Stimulated activated effector memory CD8-positive, alpha-beta T cell treated with anti-CD3 and anti-CD28 coated beads, Interleukin-12 subunit alpha, Interleukin-12 subunit beta, amount 100 ng/mL, for 72 hours (primary cell): ENCODE measurements at regions not wholly inside any gene's neighbourhood (a gene's known extent, or its start where the extent isn't known, plus 50 kb on each side); places are given as distances from the start of the nearest gene placed in this dataset.

Experiments
- ATAC-seq: fragments of 150-1000 bp; cut with Tn5 transposase; 2 replicates; pipeline ENCODE4 v1.10.0; 2021
- DNase-seq, 2 donors: peaks; one replicate each; pipeline ENCODE4 v3.0.0; 2021 to 2022; ENCODE audit warnings: low spot score in 2 of 2
- H3K27ac Mint-ChIP-seq: one replicate; pipeline ENCODE4 v1.8.0; 2022; ENCODE audit warnings: mild to moderate bottlenecking, mixed read lengths
- H3K36me3 Mint-ChIP-seq: one replicate; pipeline ENCODE4 v1.8.0; 2022; ENCODE audit warnings: mild to moderate bottlenecking, mixed read lengths
- H3K4me1 Mint-ChIP-seq: one replicate; pipeline ENCODE4 v1.8.0; 2022; ENCODE audit warnings: mixed read lengths
- H3K4me3 Mint-ChIP-seq: one replicate; pipeline ENCODE4 v1.8.0; 2022; ENCODE audit warnings: mild to moderate bottlenecking, mixed read lengths
- H3K9me3 Mint-ChIP-seq: one replicate; pipeline ENCODE4 v1.8.0; 2022; ENCODE audit warnings: mixed read lengths

DNA sequence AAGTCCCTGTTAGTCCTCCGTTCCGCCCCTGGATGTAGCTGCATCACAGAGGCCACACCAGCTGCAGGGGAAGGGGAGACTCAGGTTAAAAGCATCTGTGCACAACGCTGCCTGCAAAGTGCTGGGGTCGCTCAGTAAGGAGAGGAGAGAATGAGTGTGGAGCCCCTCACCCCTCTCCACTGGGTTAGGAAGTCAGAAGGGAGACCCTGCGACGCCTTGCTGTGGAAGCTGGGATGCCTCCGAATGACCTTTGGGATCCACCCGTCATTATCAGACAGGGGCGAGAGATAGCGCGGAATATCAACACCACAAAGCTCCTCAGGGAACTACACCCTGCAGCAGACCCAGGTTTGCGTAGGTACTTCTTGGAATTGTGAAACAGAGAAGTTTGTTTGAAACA is 167.7 kb upstream of the SHH start:
- H3K4me1 Mint-ChIP-seq, result peaks cover 7% of the 10 kb centered on the region
- H3K9me3 Mint-ChIP-seq, result no peaks in the 10 kb centered on the region
- no peak for DNase-seq
- H3K27ac Mint-ChIP-seq, result no peak overlapping the region
- no peaks in the 10 kb centered on the region for H3K36me3 Mint-ChIP-seq
- no peak overlapping the region for H3K4me3 Mint-ChIP-seq
- ATAC-seq, result no peak

DNA sequence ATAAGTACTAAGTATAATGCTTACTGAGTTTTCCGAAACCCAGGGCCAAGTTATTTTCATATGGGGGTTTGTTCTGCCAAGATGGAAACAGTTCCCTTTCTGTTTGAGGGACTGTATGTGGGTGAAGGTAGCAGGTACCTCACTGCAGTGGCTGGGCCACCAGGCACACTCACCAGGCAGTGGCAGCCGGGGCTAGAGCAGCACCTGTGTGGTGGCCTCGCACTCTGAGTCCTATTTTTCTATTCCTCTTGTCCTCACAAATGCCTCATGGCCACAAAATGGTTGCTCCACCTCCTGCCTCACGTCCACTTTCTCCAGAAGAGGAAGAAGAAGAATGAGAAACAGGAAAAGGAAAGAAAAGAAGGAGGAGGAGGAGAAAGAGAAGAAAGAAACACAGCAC is 167.3 kb upstream of the SHH start:
- no peak for DNase-seq
- H3K9me3 Mint-ChIP-seq, result no peaks in the 10 kb centered on the region
- H3K4me3 Mint-ChIP-seq, result no peak overlapping the region
- no peak for ATAC-seq
- no peak overlapping the region for H3K27ac Mint-ChIP-seq
- H3K36me3 Mint-ChIP-seq, result no peaks in the 10 kb centered on the region
- H3K4me1 Mint-ChIP-seq, result peaks cover 7% of the 10 kb centered on the region

DNA sequence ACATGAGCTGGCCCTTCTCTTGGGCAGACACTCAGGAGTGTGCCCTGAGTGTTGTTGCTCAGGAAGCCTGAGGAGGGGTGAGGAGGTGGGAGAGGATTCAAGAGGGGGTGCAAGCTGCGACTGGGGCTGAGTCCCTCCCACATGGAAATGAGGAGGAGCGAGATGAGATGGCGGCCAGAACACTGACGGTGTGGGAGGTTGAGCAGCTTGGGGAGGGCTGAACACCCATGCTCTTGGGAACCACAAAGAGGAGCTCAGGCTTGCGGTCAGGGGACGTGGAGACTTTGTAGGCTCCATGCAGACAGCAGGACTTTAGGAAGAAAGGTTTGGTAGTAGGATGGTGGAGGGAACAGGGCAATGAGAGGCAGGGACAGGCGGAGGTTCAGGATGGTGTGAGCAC is 163.2 kb upstream of the SHH start:
- H3K9me3 Mint-ChIP-seq, result peaks cover 2% of the 10 kb centered on the region
- H3K4me1 Mint-ChIP-seq, result peaks cover 7% of the 10 kb centered on the region
- no peak overlapping the region for H3K4me3 Mint-ChIP-seq
- H3K36me3 Mint-ChIP-seq, result no peaks in the 10 kb centered on the region
- no peak overlapping the region for H3K27ac Mint-ChIP-seq
- ATAC-seq (no peak), DNase-seq (no peak)

DNA sequence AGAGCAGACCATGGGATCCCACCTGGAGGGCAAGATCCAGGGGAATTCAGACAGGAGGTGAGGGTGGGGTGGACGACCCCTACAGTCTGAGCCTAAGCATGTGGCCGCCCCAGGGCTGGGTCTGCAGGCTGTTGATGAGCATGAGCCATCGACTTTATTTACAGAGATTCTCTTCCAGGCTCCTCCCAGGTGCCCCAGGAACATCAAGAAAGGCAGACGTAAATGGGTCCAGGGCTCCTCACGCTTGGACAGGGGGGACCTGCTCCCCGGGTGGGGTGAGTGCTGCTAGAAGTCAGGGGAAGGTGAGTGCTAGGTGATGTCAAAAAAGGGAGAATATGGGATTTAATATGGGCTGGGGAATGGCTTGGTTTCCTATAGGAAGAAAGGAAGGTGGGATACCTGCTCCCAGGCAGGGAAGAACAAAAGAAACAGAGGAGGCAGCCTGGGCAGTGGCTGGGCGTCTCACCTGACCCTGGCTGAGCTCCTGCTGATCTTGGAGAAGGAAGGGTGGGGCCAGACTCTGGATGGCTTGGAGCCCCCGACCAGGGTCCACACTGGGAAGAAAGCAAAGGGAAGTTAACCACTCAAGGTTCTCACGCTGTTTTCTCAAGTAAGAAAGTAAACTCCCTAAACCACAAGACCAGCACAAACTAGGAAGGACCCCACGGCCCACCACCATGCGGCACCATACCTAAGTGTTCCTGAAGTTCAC is 162.1 kb upstream of the SHH start:
- no peak for DNase-seq
- no peak overlapping the region for H3K27ac Mint-ChIP-seq
- peaks cover 2% of the 10 kb centered on the region for H3K9me3 Mint-ChIP-seq
- no peaks in the 10 kb centered on the region for H3K36me3 Mint-ChIP-seq
- peaks cover 7% of the 10 kb centered on the region for H3K4me1 Mint-ChIP-seq
- ATAC-seq, result no peak
- H3K4me3 Mint-ChIP-seq, result no peak overlapping the region

DNA sequence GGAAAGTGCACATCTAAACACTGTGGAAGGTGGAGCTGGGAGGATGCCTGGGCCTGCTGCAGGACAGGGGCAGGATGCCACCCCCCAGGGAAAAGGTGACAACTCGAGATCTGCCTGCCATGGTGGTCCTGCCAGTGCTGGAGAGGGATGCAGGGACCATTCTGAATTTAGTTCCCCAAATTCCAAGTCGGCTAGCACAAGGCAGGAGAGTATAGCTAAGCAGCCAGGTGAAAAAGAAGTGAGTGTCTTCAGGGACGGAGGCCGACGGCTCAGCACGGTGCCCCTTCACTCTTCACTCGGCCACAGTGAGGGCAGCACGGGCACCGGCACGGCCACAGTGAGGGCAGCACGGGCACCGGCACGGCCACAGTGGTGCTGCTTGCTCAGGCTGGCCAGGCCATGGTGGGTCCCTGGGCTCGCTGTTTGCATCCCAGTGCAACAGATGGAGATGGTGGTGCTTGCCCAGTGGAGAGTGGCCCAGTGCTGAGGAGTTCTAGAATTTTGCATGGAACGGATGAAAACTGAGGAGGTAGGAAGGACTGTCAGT is 161.3 kb upstream of the SHH start:
- Mint-ChIP-seq H3K9me3 (peaks cover 2% of the 10 kb centered on the region), H3K36me3 (no peaks in the 10 kb centered on the region), H3K4me1 (peaks cover 7% of the 10 kb centered on the region), H3K27ac (no peak overlapping the region), H3K4me3 (no peak overlapping the region)
- ATAC-seq (no peak), DNase-seq (no peak)

DNA sequence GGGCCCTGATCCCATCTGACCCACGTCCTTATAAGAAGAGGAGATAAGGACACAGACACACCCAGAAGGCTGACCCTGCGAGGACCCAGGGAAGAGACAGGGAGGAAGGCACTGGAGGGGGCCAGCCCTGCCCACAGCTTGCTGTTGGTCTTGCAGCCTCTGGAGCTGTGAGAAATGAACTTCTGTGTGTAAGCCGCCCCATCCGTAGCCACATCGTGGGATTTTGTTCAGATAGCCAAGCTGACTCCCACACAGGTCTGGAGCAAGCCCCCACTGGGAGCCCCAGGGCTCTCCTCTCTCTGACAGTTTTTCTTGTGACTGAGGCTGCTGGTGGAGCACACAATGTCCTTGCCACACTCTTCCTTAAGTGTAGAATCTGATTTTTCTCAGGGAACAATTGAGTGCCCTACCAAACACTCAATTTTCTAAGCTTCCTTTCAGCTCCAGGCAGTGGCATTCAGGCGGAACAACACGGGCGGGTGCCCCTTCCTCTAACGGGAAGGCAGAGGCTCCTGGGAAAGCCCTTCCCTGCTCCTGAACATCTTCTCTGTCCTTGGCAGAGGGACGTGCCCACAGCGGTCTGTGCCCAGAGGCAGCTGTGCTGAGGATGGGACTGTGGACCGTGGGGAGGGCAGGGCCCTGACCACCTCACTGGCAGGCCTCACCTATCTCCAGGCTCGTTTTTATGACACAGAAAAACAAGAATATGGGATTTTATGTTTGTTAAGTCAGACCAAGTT is 160.6 kb upstream of the SHH start:
- ATAC-seq (no peak), DNase-seq (no peak)
- Mint-ChIP-seq H3K4me3 (no peak overlapping the region), H3K36me3 (no peaks in the 10 kb centered on the region), H3K27ac (no peak overlapping the region), H3K4me1 (peaks cover 7% of the 10 kb centered on the region), H3K9me3 (peaks cover 2% of the 10 kb centered on the region)

DNA sequence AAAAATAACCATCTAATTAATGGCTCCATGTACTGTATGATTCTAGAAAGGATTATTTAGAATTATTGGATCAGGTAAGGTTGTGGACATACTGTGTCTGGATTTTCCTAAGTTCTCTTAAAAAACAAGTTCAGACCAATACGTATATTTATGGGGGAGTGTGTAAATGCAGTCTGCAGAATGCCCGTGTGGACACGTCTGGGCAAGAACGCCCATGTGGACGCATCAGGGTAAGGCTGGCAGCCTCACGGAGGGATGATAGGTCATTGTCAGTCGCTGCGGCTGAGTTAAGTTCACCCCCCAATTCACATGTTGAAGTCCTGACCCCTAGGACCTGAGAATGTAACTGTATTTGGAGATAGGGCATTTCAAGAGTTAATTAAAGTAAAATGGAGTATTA is 160.0 kb upstream of the SHH start:
- H3K9me3 Mint-ChIP-seq, result peaks cover 2% of the 10 kb centered on the region
- H3K4me1 Mint-ChIP-seq, result peaks cover 7% of the 10 kb centered on the region
- ATAC-seq (no peak), DNase-seq (no peak)
- H3K4me3 Mint-ChIP-seq, result no peak overlapping the region
- no peaks in the 10 kb centered on the region for H3K36me3 Mint-ChIP-seq
- H3K27ac Mint-ChIP-seq, result no peak overlapping the region

DNA sequence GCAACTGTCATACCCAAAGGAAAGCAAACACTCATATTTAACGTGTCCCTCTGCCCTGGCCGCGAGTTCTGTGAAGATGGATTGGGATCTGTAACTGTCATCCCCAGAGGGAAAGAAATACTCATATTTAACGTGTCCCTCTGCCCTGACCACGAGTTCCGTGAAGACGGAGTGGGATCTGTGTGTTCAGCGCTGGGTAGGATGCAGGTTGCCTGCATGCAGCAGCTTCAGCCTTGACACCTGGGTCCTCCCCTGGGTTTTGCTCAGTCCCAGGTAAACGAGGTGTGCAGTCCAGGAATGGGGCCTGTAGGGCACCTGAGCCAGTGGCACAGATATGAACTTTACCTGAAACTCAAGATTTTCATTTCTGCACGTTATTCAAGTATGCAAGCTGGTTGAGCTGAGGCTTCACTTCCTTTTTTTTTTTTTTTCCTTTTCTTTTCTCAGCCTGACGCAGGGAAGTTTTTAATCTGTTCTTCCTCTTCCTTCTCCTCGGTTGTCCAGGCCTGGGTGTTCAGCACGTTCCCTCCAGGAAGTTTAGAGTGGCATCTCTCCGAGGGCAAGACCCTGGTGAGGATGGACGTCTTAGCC is 159.0 kb upstream of the SHH start:
- no peak for DNase-seq
- peaks cover 7% of the 10 kb centered on the region for H3K4me1 Mint-ChIP-seq
- no peak for ATAC-seq

DNA sequence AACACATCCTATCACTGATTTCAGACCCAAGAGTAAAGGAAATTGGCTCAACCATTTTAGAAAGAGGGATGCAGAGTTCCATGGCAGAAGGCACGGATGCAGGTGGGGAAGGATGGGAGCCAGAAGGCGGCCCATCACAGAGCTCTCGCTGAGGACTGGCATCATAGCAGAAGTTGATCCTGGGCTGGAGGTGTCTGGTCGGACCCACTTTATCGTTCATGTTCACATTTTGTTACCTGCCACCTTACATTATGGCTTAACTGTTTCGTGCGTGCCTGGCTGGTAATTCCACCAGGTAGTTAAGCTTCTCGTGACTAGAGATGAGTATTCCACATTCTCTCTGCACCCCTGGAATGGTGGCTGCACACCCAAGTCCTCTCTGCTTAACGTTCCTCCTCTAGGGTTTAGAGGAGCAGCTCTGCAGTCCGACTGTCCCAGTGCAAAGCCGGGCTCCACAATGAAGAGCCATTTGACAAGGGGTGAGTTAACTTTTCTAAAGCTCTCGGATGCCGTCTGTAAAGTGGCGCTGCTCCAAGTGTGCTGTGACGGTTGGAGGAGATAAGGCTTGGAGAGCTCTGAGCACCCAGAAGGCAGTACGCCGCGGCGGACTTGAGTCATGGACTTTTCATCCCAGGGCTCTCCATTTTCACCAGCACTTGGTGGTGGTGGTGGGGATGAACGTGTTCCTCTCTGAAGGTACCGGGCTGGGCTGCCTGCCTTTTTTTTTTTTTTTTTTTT is 157.1 kb upstream of the SHH start:
- Mint-ChIP-seq H3K4me3 (no peak overlapping the region), H3K4me1 (no peaks in the 10 kb centered on the region), H3K9me3 (peaks cover 2% of the 10 kb centered on the region), H3K36me3 (no peaks in the 10 kb centered on the region), H3K27ac (no peak overlapping the region)
- no peak for DNase-seq
- no peak for ATAC-seq

More for the DNA sequence above, 159.0 kb upstream of the SHH start:
- H3K36me3 Mint-ChIP-seq, result no peaks in the 10 kb centered on the region
- H3K27ac Mint-ChIP-seq, result no peak overlapping the region
- no peak overlapping the region for H3K4me3 Mint-ChIP-seq
- peaks cover 2% of the 10 kb centered on the region for H3K9me3 Mint-ChIP-seq

DNA sequence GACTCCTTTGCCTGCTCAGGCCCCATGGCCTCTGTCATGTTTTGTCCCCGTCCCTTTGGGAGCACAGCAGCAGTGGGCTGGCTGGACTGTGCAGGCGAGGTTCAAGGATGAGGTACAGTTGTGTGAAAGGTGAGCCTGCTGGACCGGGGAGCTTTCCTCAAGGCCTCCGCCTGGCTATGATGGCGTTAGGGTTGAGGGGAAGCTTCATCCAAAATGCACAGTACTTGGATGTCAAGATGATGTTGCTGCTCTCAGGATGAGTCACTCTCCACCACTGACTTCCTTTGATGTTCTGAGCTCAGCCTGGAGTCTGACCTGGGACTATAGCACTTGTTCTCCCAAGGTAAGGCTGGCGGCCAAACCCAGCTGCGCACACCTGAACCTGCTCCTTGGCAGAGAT is 152.7 kb upstream of the SHH start:
- peaks cover 3% of the 10 kb centered on the region for H3K9me3 Mint-ChIP-seq
- H3K4me3 Mint-ChIP-seq, result no peak overlapping the region
- H3K36me3 Mint-ChIP-seq, result no peaks in the 10 kb centered on the region
- ATAC-seq (peak; percentile 50), DNase-seq (no peak)
- no peak overlapping the region for H3K27ac Mint-ChIP-seq
- peaks cover 13% of the 10 kb centered on the region for H3K4me1 Mint-ChIP-seq

DNA sequence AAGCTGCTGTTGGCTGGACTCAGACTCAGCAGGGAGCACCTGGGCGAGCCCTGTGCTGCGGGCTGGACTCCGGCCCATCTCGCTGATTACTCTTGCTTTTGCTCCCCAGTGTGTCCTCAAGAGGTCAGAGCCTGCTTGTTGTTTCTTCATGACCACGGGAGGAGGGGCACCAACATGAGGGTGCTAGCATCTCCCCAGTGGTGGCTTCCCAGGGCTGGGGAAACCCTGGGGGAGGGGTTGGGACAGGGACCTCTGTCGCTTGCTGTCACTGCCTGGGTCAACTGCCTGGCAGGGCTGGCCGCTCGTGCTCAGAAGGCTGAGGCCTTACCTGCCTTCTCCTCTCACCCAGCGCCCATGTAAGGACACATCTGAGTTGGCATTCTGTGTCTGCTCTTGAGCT is 152.3 kb upstream of the SHH start:
- H3K4me1 Mint-ChIP-seq, result peaks cover 13% of the 10 kb centered on the region
- H3K36me3 Mint-ChIP-seq, result no peaks in the 10 kb centered on the region
- ATAC-seq (no peak), DNase-seq (no peak)
- no peak overlapping the region for H3K4me3 Mint-ChIP-seq
- no peak overlapping the region for H3K27ac Mint-ChIP-seq
- H3K9me3 Mint-ChIP-seq, result peaks cover 3% of the 10 kb centered on the region

DNA sequence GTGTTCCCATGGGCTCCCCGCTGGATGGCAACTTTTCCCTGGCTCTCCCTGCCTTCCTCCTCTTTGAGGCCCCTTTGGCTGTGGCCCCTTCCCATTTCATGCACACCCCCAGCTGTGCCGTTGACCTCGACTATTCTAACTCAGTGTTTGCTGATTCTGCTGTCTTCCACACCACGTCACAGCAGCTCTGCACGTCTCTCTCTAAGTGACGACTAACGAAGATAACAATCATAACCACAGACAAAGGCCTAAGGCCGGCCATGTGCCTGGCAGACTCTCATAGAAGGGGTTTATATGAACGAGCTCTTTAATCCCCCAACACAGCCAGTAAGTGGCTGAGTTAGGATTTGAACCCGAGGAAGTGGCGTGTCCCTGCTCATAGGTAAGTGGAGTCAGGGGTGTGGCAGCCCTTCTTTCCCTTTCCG is 151.5 kb upstream of the SHH start:
- H3K4me1 Mint-ChIP-seq, result peaks cover 13% of the 10 kb centered on the region
- no peak for DNase-seq
- no peak overlapping the region for H3K27ac Mint-ChIP-seq
- H3K9me3 Mint-ChIP-seq, result peaks cover 3% of the 10 kb centered on the region
- no peaks in the 10 kb centered on the region for H3K36me3 Mint-ChIP-seq
- H3K4me3 Mint-ChIP-seq, result no peak overlapping the region
- ATAC-seq, result no peak

DNA sequence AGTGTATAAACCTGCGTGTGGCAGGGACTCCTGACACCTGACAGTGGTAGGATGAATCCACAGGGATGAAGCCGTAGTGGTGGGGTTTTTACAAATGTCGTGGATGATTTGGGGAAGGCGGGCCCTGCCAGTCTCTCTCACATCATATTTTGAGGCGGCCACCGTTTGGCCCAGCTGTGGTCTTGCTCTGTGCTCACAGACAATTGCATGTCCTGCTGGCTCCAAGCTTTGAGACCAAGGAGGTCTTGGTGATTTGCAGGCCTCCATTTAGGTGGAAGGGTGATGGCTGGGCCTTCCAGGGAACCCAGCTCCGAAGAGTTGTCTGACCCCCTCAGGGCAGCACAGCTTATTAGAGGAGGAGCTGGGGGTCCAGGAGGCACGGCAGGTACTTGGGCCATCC is 151.1 kb upstream of the SHH start:
- no peak overlapping the region for H3K4me3 Mint-ChIP-seq
- H3K36me3 Mint-ChIP-seq, result no peaks in the 10 kb centered on the region
- ATAC-seq (no peak), DNase-seq (no peak)
- peaks cover 3% of the 10 kb centered on the region for H3K9me3 Mint-ChIP-seq
- no peak overlapping the region for H3K27ac Mint-ChIP-seq
- peaks cover 13% of the 10 kb centered on the region for H3K4me1 Mint-ChIP-seq

DNA sequence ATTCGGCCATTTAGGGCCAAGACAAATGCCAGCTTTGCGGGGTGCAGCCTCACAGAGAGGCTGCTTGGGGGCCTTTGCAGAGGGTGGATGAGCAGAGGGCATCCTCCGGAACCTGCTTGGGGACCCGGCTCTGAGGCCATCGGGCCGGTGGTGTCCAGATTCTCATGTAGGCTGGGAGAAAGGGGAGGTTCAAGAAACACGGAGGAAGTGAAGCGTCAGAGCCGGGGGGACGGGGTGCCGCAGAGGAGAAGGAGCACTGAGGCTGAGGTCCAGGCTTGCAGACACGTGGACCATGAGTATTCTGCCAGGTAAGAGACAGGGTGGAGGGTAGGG is 150.7 kb upstream of the SHH start:
- Mint-ChIP-seq H3K27ac (peak overlapping the region; percentile 27), H3K36me3 (no peaks in the 10 kb centered on the region), H3K4me1 (peaks cover 13% of the 10 kb centered on the region), H3K4me3 (no peak overlapping the region), H3K9me3 (peaks cover 3% of the 10 kb centered on the region)
- DNase-seq (no peak), ATAC-seq (no peak)

DNA sequence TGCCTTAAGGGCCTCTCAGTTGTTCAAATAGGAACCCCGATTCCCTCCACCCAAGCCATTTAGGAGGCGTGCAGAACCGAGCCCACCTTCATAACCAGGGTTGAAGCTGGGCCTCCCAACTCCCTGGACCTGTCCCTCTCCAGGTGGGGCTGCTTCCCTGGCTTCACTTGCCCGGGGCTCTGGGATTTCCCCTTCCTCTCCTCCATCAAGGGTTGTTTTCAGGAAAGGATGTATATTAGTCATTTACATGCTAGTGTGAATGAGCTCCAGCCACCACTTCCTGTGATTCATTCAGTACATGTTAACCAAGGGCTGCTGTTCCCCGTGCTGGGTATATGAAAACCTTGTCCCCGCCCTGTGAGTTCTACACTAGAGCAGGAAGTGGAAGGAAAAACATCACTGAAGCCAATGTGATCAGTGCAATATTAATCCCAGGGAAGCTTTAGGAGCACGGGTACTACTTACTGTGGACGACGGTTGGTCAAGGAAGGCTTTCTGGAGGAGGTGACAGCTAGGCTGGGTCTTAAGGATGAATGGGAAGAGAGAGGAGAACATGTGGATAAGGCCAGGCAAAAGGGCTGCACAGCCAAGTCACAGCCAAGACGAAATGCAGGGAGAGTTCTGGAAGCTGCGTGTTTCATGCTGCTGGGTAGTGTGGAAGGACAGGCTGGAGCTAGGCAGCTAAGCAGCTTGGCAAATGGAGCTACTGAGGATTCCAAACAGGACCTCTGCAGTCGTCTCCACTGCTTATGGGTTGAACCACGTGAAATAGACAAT is 150.1 kb upstream of the SHH start:
- no peak for DNase-seq
- peak overlapping the region; percentile 11 for H3K4me3 Mint-ChIP-seq
- H3K4me1 Mint-ChIP-seq, result peaks cover 13% of the 10 kb centered on the region
- H3K36me3 Mint-ChIP-seq, result no peaks in the 10 kb centered on the region
- H3K9me3 Mint-ChIP-seq, result peaks cover 3% of the 10 kb centered on the region
- H3K27ac Mint-ChIP-seq, result peak overlapping the region; percentile 27
- peak; percentile 82 for ATAC-seq
